Astrocyte of the spinal cord (primary cell): ENCODE measurements at regions not wholly inside any gene's neighbourhood (a gene's known extent, or its start where the extent isn't known, plus 50 kb on each side); places are given as distances from the start of the nearest gene placed in this dataset.

Experiments used
- DNase-seq: peaks from one replicate; pipeline ENCODE4 v3.0.0; 2011; ENCODE audit warnings: low read depth, low spot score
- H3K4me3 ChIP-seq: 2 replicates; pipeline ENCODE4 v1.5.1; 2011; ENCODE audit warnings: low read depth, mild to moderate bottlenecking, low read length, moderate library complexity
- in situ Hi-C: cut with HindIII; loops from 2 replicates; pipeline ENCODE4 v1.10.0; 2017; ENCODE audit warnings: low sequenced_read_pairs
- TF ChIP-seq, protein P1 (sequence below): IDR thresholded peaks from 2 replicates; pipeline ENCODE4 v1.5.1; 2012; ENCODE audit warnings: low read depth, mild to moderate bottlenecking, low read length, inconsistent platforms

DNA sequence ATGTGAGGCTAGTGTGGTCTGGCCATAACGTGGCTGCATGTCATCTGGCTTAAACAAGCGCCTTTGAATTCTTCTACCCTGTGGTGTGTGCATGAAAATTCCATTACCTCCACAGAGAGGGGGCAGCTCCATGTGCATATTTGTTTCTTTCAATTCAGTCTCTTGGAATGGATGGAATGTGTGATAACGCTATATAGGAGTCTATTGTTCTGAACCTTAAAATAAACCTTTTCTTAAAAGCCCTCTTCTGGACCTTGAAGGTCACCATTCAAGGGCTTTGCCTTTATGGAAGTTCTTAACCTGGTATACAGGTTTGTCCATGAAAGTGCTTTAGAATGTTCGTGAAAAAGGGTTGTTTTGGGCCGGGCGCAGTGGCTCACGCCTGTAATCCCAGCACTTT, 118.2 kb upstream of the ADGRL2 start:
- in situ Hi-C loops: no loop called here
- TF ChIP-seq, protein P1, sequence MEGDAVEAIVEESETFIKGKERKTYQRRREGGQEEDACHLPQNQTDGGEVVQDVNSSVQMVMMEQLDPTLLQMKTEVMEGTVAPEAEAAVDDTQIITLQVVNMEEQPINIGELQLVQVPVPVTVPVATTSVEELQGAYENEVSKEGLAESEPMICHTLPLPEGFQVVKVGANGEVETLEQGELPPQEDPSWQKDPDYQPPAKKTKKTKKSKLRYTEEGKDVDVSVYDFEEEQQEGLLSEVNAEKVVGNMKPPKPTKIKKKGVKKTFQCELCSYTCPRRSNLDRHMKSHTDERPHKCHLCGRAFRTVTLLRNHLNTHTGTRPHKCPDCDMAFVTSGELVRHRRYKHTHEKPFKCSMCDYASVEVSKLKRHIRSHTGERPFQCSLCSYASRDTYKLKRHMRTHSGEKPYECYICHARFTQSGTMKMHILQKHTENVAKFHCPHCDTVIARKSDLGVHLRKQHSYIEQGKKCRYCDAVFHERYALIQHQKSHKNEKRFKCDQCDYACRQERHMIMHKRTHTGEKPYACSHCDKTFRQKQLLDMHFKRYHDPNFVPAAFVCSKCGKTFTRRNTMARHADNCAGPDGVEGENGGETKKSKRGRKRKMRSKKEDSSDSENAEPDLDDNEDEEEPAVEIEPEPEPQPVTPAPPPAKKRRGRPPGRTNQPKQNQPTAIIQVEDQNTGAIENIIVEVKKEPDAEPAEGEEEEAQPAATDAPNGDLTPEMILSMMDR: no peak
- DNase-seq: peak; percentile 46
- H3K4me3 ChIP-seq: no peak overlapping the region

DNA sequence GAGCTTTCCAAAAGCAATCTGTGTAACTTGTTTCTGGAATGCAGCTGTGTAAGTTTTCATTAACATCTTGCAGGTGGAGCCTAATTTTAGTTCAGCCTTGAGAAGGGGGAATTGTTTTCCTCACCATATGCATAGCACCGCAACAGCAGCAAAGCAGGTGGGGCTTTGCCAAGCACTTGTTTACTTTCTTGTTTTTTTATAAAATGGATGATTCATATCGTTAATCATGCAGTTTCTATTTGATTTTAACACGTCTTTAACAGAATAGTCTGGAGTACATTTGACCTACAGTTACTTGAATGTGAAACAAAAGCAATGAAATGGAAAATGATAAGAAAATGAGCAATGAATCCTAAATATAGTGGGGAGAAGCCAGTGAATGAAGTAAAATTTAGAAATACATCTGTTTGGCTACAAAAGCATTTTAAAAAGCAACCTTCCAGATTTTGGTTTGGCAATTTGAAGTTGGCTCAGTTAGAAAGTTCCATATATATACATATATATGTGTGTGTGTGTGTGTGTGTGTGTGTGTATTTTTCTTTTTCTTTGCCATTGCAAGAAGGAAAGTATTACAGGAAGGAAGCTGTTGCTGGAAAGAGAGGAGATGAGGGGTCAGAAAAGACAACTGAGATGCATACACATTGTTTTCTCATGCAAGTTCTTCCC, 119.0 kb upstream of the ADGRL2 start:
- H3K4me3 ChIP-seq: no peak overlapping the region
- in situ Hi-C loops: no loop called here
- no peak for DNase-seq
- TF ChIP-seq, protein P1: no peak

- no peak for DNase-seq
- in situ Hi-C loops: no loop called here
These were observed 119.6 kb upstream of the ADGRL2 start for GRCh38 chr1:81681114-81681513.

GRCh38 chr1:81679942-81680341, 120.8 kb upstream of the ADGRL2 start:
- DNase-seq: no peak
- in situ Hi-C loops: no loop called here
- TF ChIP-seq, protein P1: no peak
- no peak overlapping the region for H3K4me3 ChIP-seq

More at GRCh38 chr1:81681114-81681513, 119.6 kb upstream of the ADGRL2 start:
- H3K4me3 ChIP-seq: no peak overlapping the region
- TF ChIP-seq, protein P1: no peak

DNA sequence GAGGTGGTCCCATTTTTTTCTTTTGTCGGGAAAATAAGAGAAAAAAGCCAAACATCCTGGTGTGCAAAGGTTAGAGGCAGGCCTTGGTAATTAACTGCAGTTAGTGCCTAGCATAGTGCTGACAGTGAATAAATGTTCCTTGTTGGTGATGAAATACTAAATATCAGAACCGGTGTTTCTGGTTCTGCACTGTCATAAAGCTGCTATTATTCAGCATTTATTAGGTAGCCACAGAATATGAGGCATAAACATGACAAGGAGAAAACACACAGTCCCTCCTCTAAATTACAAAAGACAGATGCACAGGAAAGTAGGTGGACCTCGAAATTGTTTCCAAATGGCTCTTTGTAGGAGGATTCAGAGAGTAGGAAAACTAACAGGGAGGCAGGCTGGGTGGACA, 122.0 kb upstream of the ADGRL2 start:
- H3K4me3 ChIP-seq: no peak overlapping the region
- TF ChIP-seq, protein P1: no peak
- no peak for DNase-seq
- in situ Hi-C loops: no loop called here

- in situ Hi-C loops: no loop called here
- DNase-seq: no peak
- TF ChIP-seq, protein P1: no peak
- no peak overlapping the region for H3K4me3 ChIP-seq
These were observed 128.0 kb upstream of the ADGRL2 start for GRCh38 chr1:81672766-81673165.
